ENCODE measurements at regions not wholly inside any gene's neighbourhood (a gene's known extent, or its start where the extent isn't known, plus 50 kb on each side); places are given as distances from the start of the nearest gene placed in this dataset.

- TF ChIP-seq, protein P1, sequence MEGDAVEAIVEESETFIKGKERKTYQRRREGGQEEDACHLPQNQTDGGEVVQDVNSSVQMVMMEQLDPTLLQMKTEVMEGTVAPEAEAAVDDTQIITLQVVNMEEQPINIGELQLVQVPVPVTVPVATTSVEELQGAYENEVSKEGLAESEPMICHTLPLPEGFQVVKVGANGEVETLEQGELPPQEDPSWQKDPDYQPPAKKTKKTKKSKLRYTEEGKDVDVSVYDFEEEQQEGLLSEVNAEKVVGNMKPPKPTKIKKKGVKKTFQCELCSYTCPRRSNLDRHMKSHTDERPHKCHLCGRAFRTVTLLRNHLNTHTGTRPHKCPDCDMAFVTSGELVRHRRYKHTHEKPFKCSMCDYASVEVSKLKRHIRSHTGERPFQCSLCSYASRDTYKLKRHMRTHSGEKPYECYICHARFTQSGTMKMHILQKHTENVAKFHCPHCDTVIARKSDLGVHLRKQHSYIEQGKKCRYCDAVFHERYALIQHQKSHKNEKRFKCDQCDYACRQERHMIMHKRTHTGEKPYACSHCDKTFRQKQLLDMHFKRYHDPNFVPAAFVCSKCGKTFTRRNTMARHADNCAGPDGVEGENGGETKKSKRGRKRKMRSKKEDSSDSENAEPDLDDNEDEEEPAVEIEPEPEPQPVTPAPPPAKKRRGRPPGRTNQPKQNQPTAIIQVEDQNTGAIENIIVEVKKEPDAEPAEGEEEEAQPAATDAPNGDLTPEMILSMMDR (IDR thresholded peaks at IDR 0.05; ENCODE audit: poor library complexity) = no peak
- TF ChIP-seq EZH2 (IDR thresholded peaks at IDR 0.05; ENCODE audit: borderline replicate concordance) = no peak
These were observed 72.6 kb downstream of the PALM2AKAP2 start for GRCh38 chr9:109852556-109852955.

Data from hepatocyte (in vitro differentiated cells).